ENCODE measurements at regions not wholly inside any gene's neighbourhood (a gene's known extent, or its start where the extent isn't known, plus 50 kb on each side); places are given as distances from the start of the nearest gene placed in this dataset.

DNA sequence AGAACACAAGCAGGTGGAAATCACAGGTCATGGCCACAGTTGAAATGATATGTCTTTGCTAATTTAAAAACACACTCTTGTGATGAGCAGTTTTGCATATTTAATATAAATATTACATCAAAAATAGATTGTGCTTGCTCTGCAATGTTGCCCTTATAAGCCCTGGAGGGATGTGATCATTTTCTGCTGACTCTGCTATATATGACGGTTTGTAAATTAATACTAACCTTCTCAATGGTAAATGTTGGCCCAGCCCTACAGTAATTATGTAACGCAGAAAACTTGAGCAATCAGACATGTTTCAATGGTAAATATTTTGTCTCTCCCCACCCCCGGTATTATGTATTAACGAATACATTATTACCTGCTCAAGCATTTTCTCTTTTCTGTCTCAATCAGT lies 359.5 kb upstream of the CNTN6 start:
- no peaks in the 10 kb centered on the region for H3K4me1 ChIP-seq (ENCODE audit: control insufficient read depth in 1 of 2, insufficient read depth in 2 of 2, low read depth in 1 of 2, low read length in 1 of 2)

DNA sequence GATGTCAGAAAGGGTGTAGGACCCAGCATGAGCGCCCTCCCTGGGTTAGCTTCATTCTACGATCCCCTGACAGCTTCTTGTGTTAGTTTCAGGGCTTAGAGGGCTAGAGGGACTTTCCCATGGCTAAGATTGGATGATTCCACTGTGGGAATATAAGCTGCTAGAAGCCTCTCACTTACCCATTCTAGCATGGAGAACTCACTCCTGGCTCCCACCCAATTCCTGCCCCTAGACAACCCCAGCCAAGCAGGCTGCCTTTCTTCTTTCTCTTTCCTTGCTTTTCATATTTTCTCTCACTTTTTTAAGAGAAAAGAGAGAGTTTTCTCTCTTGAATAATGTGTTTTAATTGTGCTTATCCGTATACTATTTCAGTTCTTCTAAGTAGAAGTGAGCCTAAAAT lies 335.1 kb upstream of the CNTN6 start:
- H3K4me1 ChIP-seq (ENCODE audit: control insufficient read depth in 1 of 2, insufficient read depth in 2 of 2, low read depth in 1 of 2, low read length in 1 of 2): no peaks in the 10 kb centered on the region
- H2AFZ ChIP-seq (ENCODE audit: low read depth): no peak overlapping the region
- ChIA-PET CTCF (no interaction called here), POLR2A (no interaction called here)
- H3K27ac ChIP-seq (ENCODE audit: low read depth in 2 of 2, low read length in 1 of 2): no peak overlapping the region
- H4K20me1 ChIP-seq (ENCODE audit: insufficient read depth): no peaks in the 10 kb centered on the region
- no peak for DNase-seq
- H3K9me2 ChIP-seq: no peaks in the 10 kb centered on the region
- WGBS (ENCODE audit: low lambda C conversion rate): 7% methylated on average over 1 of the region's 3 CpGs
- no peaks in the 10 kb centered on the region for H3K9me3 ChIP-seq
- no peak overlapping the region for H3K4me2 ChIP-seq
- H3F3A ChIP-seq (replicated peaks; ENCODE audit: insufficient read depth): no peaks in the 10 kb centered on the region
- no peaks in the 10 kb centered on the region for H3K79me2 ChIP-seq (ENCODE audit: insufficient read depth)
- H3K4me3 ChIP-seq (ENCODE audit: low read depth in 2 of 2, low read length in 1 of 2): no peak overlapping the region
- no peaks in the 10 kb centered on the region for H3K36me3 ChIP-seq (replicated peaks in 1 of 2; ENCODE audit: control insufficient read depth in 1 of 2, insufficient read depth in 2 of 2, low read length in 1 of 2)
- H3K27me3 ChIP-seq (ENCODE audit: insufficient read depth): no peaks in the 10 kb centered on the region
- no peak overlapping the region for H3K9ac ChIP-seq
- TF ChIP-seq CHD2 (IDR thresholded peaks at IDR 0.05; ENCODE audit: low read length, partially characterized antibody): no peak
- TF ChIP-seq MEF2A (IDR thresholded peaks at IDR 0.05; ENCODE audit: borderline replicate concordance, low read depth): no peak
- TF ChIP-seq, protein P1, sequence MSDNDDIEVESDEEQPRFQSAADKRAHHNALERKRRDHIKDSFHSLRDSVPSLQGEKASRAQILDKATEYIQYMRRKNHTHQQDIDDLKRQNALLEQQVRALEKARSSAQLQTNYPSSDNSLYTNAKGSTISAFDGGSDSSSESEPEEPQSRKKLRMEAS (IDR thresholded peaks at IDR 0.05; ENCODE audit: low read depth): no peak
- TF ChIP-seq SIN3A (IDR thresholded peaks at IDR 0.05; ENCODE audit: borderline replicate concordance, low read depth, low read length): no peak
- no peak for TF ChIP-seq GATA2 (CRISPR knock-in tag; IDR thresholded peaks at IDR 0.05)
- TF ChIP-seq, protein P2, sequence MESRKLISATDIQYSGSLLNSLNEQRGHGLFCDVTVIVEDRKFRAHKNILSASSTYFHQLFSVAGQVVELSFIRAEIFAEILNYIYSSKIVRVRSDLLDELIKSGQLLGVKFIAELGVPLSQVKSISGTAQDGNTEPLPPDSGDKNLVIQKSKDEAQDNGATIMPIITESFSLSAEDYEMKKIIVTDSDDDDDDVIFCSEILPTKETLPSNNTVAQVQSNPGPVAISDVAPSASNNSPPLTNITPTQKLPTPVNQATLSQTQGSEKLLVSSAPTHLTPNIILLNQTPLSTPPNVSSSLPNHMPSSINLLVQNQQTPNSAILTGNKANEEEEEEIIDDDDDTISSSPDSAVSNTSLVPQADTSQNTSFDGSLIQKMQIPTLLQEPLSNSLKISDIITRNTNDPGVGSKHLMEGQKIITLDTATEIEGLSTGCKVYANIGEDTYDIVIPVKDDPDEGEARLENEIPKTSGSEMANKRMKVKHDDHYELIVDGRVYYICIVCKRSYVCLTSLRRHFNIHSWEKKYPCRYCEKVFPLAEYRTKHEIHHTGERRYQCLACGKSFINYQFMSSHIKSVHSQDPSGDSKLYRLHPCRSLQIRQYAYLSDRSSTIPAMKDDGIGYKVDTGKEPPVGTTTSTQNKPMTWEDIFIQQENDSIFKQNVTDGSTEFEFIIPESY (IDR thresholded peaks at IDR 0.05; ENCODE audit: borderline replicate concordance, low read depth): no peak
- TF ChIP-seq, protein P3, sequence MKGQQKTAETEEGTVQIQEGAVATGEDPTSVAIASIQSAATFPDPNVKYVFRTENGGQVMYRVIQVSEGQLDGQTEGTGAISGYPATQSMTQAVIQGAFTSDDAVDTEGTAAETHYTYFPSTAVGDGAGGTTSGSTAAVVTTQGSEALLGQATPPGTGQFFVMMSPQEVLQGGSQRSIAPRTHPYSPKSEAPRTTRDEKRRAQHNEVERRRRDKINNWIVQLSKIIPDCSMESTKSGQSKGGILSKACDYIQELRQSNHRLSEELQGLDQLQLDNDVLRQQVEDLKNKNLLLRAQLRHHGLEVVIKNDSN (IDR thresholded peaks at IDR 0.05; ENCODE audit: borderline replicate concordance, low read depth): no peak
- TF ChIP-seq, protein P4, sequence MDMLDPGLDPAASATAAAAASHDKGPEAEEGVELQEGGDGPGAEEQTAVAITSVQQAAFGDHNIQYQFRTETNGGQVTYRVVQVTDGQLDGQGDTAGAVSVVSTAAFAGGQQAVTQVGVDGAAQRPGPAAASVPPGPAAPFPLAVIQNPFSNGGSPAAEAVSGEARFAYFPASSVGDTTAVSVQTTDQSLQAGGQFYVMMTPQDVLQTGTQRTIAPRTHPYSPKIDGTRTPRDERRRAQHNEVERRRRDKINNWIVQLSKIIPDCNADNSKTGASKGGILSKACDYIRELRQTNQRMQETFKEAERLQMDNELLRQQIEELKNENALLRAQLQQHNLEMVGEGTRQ (IDR thresholded peaks at IDR 0.05; ENCODE audit: borderline replicate concordance, low read depth, low read length): no peak
- no peak for TF ChIP-seq TAF1 (IDR thresholded peaks at IDR 0.05; ENCODE audit: borderline replicate concordance, low read depth, low read length)
- TF ChIP-seq NFIC (IDR thresholded peaks at IDR 0.05; ENCODE audit: borderline replicate concordance): no peak

More for the DNA sequence above, 359.5 kb upstream of the CNTN6 start:
- Histone ChIP-seq H3K36me3 (replicated peaks in 1 of 2; ENCODE audit: control insufficient read depth in 1 of 2, insufficient read depth in 2 of 2, low read length in 1 of 2) (no peaks in the 10 kb centered on the region), H3K4me2 (no peak overlapping the region), H3F3A (replicated peaks; ENCODE audit: insufficient read depth) (no peaks in the 10 kb centered on the region), H3K4me3 (ENCODE audit: low read depth in 2 of 2, low read length in 1 of 2) (no peak overlapping the region), H3K27ac (ENCODE audit: low read depth in 2 of 2, low read length in 1 of 2) (no peak overlapping the region), H3K9me3 (no peaks in the 10 kb centered on the region), H3K9me2 (no peaks in the 10 kb centered on the region), H4K20me1 (ENCODE audit: insufficient read depth) (no peaks in the 10 kb centered on the region), H3K9ac (no peak overlapping the region), H3K79me2 (ENCODE audit: insufficient read depth) (no peaks in the 10 kb centered on the region), H3K27me3 (ENCODE audit: insufficient read depth) (no peaks in the 10 kb centered on the region), H2AFZ (ENCODE audit: low read depth) (no peak overlapping the region)
- DNase-seq: no peak
- WGBS (ENCODE audit: low lambda C conversion rate): 13% methylated on average over 4 of the region's 4 CpGs
- POLR2A ChIA-PET: no interaction called here
- TF ChIP-seq EP300 (IDR thresholded peaks at IDR 0.05; ENCODE audit: borderline replicate concordance in 1 of 2, low read depth in 1 of 2, low read length in 1 of 2) (no peak), FOXJ3 (CRISPR knock-in tag; IDR thresholded peaks at IDR 0.05) (no peak), SMC3 (IDR thresholded peaks at IDR 0.05; ENCODE audit: low read depth, low read length) (no peak)
- TF ChIP-seq, protein P3 (IDR thresholded peaks at IDR 0.05; ENCODE audit: borderline replicate concordance, low read depth): no peak
- TF ChIP-seq, protein P5, sequence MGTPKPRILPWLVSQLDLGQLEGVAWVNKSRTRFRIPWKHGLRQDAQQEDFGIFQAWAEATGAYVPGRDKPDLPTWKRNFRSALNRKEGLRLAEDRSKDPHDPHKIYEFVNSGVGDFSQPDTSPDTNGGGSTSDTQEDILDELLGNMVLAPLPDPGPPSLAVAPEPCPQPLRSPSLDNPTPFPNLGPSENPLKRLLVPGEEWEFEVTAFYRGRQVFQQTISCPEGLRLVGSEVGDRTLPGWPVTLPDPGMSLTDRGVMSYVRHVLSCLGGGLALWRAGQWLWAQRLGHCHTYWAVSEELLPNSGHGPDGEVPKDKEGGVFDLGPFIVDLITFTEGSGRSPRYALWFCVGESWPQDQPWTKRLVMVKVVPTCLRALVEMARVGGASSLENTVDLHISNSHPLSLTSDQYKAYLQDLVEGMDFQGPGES (IDR thresholded peaks at IDR 0.05; ENCODE audit: low read depth, low read length): no peak
- CTCF ChIA-PET: no interaction called here
